Natural killer cell (primary cell): ENCODE measurements at regions not wholly inside any gene's neighbourhood (a gene's known extent, or its start where the extent isn't known, plus 50 kb on each side); places are given as distances from the start of the nearest gene placed in this dataset.

ENCODE experiments used
- ATAC-seq, 3 donors: fragments of 150-1000 bp in 2 of 3; fragments of 200-7000 bp in 1 of 3; cut with Tn5 transposase; 1 replicate in 1 of 3; 2 replicates in 2 of 3; pipeline ENCODE4 v1.10.0; 2021; ENCODE audit warnings: mild to moderate bottlenecking in 2 of 3, moderate library complexity in 2 of 3
- DNase-seq, 2 donors: peaks; one replicate each; pipeline versions ENCODE4 v3.0.0 to v3.0.0-alpha.2; 2013 to 2021; ENCODE audit warnings: mixed read lengths in 1 of 2
- H3K27ac ChIP-seq: one replicate; pipeline ENCODE4 v1.5.1; 2013; ENCODE audit warnings: mild to moderate bottlenecking, low read length
- H3K27me3 ChIP-seq: one replicate; pipeline ENCODE4 v1.6.1; 2013; ENCODE audit warnings: low read length; ENCODE audit not compliant: control insufficient read depth, insufficient read depth
- H3K36me3 ChIP-seq: one replicate; pipeline ENCODE4 v1.6.1; 2013; ENCODE audit warnings: low read length; ENCODE audit not compliant: control insufficient read depth, insufficient read depth
- H3K4me1 ChIP-seq: one replicate; pipeline ENCODE4 v1.6.1; 2013; ENCODE audit warnings: low read length; ENCODE audit not compliant: control insufficient read depth, insufficient read depth
- H3K4me3 ChIP-seq: one replicate; pipeline ENCODE4 v1.5.1; 2013; ENCODE audit warnings: low read length
- H3K9me3 ChIP-seq: one replicate; pipeline ENCODE4 v1.6.1; 2013; ENCODE audit warnings: low read length; ENCODE audit not compliant: control insufficient read depth, insufficient read depth
- H3K27ac Mint-ChIP-seq, 2 donors: one replicate each; pipeline ENCODE4 v1.8.0; 2022; ENCODE audit warnings: mild to moderate bottlenecking in 2 of 2, mixed read lengths in 2 of 2, moderate library complexity in 1 of 2
- H3K27me3 Mint-ChIP-seq, 2 donors: one replicate each; pipeline ENCODE4 v1.8.0; 2022; ENCODE audit warnings: low read depth in 2 of 2, mixed read lengths in 2 of 2
- H3K36me3 Mint-ChIP-seq: one replicate; pipeline ENCODE4 v1.8.0; 2022; ENCODE audit warnings: mixed read lengths
- H3K4me1 Mint-ChIP-seq, 2 donors: one replicate each; pipeline ENCODE4 v1.8.0; 2022; ENCODE audit warnings: mixed read lengths in 2 of 2
- H3K4me3 Mint-ChIP-seq: one replicate; pipeline ENCODE4 v1.8.0; 2022; ENCODE audit warnings: mild to moderate bottlenecking, moderate library complexity, mixed read lengths
- H3K9me3 Mint-ChIP-seq, 2 donors: one replicate each; pipeline ENCODE4 v1.8.0; 2022; ENCODE audit warnings: mixed read lengths in 2 of 2
- WGBS: methylation state at CpG from one replicate; pipeline ENCODE4 v1.1.7; 2013; ENCODE audit warnings: missing lambda C conversion rate; ENCODE audit not compliant: insufficient coverage; 5-methylcytosine and 5-hydroxymethylcytosine counted together
- intact Hi-C: fragments of 100-400 bp; cut with micrococcal nuclease; formaldehyde crosslinking; loops from one replicate; pipeline ENCODE4 v1.14.2; 2022
- TF ChIP-seq, protein P1 (sequence below): fragments of 200-600 bp; IDR thresholded peaks from one replicate; pipeline ENCODE4 v1.8.0; 2022; ENCODE audit warnings: antibody characterized with exemption

DNA sequence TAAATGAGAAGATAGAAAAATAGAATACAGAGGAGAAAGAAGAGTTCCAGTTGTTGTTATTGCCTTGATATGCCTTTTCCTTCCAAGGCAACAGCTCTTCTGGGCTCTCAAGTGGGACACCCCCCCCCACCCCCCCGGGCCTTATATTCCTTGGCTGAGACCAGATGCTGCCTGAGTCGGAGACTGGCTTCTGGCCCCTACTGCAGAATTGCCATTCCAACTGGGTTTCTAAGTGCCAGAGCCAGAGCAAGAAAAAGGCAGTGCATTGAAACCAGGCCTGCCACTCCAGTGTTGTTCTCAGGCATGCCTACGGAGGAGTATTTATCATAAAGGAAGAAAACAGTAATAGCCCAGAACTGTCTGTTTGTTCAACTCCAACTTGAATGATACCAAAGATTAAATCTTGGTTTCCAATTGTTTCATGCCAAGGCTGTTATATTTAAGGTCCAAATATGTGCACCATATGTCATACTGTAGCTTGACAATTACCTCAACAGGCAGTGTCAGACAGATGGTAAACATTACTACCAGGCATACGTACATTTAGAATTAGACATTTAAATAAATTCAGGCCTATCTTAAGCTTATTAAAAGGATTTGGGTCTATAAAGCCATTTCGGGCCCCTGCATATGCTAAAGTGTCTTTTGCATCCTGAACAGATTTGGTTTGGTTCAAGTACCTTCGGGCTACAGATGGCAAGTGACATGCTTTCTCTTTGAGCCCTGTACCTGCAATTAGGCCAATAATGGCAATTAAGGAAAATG, 209.9 kb upstream of the SEMA6D start:
- WGBS: 90% methylated on average over 6 of the region's 6 CpGs

DNA sequence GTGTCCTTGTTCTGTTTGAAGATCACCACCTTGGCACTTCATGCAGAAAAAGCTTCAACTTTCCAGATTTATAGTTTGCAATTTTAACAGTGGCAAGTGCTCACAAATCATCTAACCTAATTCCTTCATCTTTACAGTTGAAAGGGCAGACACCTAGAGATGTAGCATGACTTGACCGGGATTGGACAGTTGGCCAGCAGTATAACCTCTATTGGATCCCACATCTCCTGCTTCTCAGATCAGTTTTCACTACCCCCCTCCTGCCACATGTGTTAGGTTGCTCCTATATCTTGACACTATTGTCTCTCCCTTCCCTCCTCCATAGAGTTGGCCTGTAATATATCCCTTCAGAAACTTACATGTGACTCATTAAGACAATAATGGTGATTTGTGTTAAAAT, 206.0 kb upstream of the SEMA6D start:
- no peaks in the 10 kb centered on the region for H3K27me3 ChIP-seq
- H3K36me3 ChIP-seq: no peaks in the 10 kb centered on the region
- no peak overlapping the region for H3K4me3 ChIP-seq
- no peaks in the 10 kb centered on the region for H3K27me3 Mint-ChIP-seq
- no peak overlapping the region for H3K4me3 Mint-ChIP-seq
- 96% methylated on average over 1 of the region's 1 CpG for WGBS
- H3K27ac Mint-ChIP-seq: no peak overlapping the region
- no peak for DNase-seq
- H3K9me3 ChIP-seq: no peaks in the 10 kb centered on the region
- no peaks in the 10 kb centered on the region for H3K4me1 ChIP-seq
- H3K27ac ChIP-seq: no peak overlapping the region
- no peaks in the 10 kb centered on the region for H3K36me3 Mint-ChIP-seq
- TF ChIP-seq, protein P1, sequence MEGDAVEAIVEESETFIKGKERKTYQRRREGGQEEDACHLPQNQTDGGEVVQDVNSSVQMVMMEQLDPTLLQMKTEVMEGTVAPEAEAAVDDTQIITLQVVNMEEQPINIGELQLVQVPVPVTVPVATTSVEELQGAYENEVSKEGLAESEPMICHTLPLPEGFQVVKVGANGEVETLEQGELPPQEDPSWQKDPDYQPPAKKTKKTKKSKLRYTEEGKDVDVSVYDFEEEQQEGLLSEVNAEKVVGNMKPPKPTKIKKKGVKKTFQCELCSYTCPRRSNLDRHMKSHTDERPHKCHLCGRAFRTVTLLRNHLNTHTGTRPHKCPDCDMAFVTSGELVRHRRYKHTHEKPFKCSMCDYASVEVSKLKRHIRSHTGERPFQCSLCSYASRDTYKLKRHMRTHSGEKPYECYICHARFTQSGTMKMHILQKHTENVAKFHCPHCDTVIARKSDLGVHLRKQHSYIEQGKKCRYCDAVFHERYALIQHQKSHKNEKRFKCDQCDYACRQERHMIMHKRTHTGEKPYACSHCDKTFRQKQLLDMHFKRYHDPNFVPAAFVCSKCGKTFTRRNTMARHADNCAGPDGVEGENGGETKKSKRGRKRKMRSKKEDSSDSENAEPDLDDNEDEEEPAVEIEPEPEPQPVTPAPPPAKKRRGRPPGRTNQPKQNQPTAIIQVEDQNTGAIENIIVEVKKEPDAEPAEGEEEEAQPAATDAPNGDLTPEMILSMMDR: no peak
- no peak for ATAC-seq
- intact Hi-C loops: no loop called here
- H3K9me3 Mint-ChIP-seq: peaks cover 0 to 2% of the 10 kb centered on the region in 2 donors
- H3K4me1 Mint-ChIP-seq: no peaks in the 10 kb centered on the region

More for the DNA sequence above, 209.9 kb upstream of the SEMA6D start:
- H3K4me1 ChIP-seq: peaks cover 4% of the 10 kb centered on the region
- no peaks in the 10 kb centered on the region for H3K27me3 Mint-ChIP-seq
- H3K36me3 ChIP-seq: no peaks in the 10 kb centered on the region
- H3K27ac Mint-ChIP-seq: no peak overlapping the region
- H3K9me3 Mint-ChIP-seq: peaks cover 0 to 2% of the 10 kb centered on the region in 2 donors
- no peak for ATAC-seq
- H3K4me1 Mint-ChIP-seq: peaks cover 0 to 16% of the 10 kb centered on the region in 2 donors
- no peak for DNase-seq
- intact Hi-C loops: no loop called here
- H3K9me3 ChIP-seq: no peaks in the 10 kb centered on the region
- H3K4me3 Mint-ChIP-seq: no peak overlapping the region
- no peak overlapping the region for H3K27ac ChIP-seq
- H3K27me3 ChIP-seq: no peaks in the 10 kb centered on the region
- TF ChIP-seq, protein P1: no peak
- H3K4me3 ChIP-seq: no peak overlapping the region
- no peaks in the 10 kb centered on the region for H3K36me3 Mint-ChIP-seq

DNA sequence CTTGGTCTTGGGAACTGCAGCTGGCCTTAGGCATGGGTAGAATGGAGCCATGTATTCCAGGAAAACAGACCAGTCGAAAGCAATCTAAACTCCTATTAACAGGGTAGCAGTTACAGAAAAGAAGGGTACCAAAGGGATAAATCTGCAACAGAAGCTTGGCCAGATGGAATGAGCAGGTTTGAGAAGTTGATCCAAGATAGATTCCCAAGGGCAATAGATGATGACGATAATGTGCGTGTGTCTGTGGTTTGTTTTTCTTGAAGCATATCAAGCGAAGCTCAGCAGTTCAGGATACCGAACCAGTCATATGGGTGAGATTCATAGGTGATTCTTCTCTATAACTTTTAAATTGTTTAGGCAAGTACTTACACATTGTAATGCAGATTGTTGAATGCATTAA, 203.8 kb upstream of the SEMA6D start:
- H3K27ac ChIP-seq: no peak overlapping the region
- H3K4me3 Mint-ChIP-seq: no peak overlapping the region
- H3K36me3 ChIP-seq: no peaks in the 10 kb centered on the region
- no peaks in the 10 kb centered on the region for H3K36me3 Mint-ChIP-seq
- H3K27ac Mint-ChIP-seq: no peak overlapping the region
- DNase-seq (no peak), ATAC-seq (no peak)
- no peaks in the 10 kb centered on the region for H3K4me1 ChIP-seq
- no peak overlapping the region for H3K4me3 ChIP-seq
- 97% methylated on average over 4 of the region's 5 CpGs for WGBS
- no peaks in the 10 kb centered on the region for H3K9me3 ChIP-seq
- no peaks in the 10 kb centered on the region for H3K27me3 ChIP-seq
- no peaks in the 10 kb centered on the region for H3K27me3 Mint-ChIP-seq
- TF ChIP-seq, protein P1: no peak
- peaks cover 0 to 2% of the 10 kb centered on the region in 2 donors for H3K9me3 Mint-ChIP-seq
- intact Hi-C loops: no loop called here
- no peaks in the 10 kb centered on the region for H3K4me1 Mint-ChIP-seq

DNA sequence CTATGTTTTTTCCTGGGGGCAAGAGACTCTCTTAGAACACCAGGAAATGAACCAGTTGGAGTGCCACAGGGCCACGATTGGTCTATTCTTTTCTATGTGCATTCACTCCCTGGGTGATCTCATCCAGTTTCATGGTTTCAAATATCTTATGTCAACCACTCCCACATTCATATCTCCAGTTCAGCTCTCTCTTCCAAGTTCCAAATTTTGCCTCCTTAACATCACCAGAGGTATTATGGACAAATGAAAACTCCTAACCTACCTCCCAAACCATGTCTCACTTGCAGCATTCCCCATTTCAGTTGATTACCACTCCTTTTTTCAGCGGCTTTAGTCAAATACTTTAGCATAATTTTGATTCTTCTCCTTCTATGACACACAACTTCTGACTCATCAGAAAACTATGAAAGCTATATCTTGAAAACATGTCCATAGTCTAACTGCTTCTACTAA, 203.1 kb upstream of the SEMA6D start:
- H3K4me1 Mint-ChIP-seq: no peaks in the 10 kb centered on the region
- Histone ChIP-seq H3K27me3 (no peaks in the 10 kb centered on the region), H3K36me3 (no peaks in the 10 kb centered on the region), H3K27ac (no peak overlapping the region), H3K9me3 (no peaks in the 10 kb centered on the region), H3K4me1 (no peaks in the 10 kb centered on the region), H3K4me3 (no peak overlapping the region)
- peaks cover 0 to 2% of the 10 kb centered on the region in 2 donors for H3K9me3 Mint-ChIP-seq
- H3K27ac Mint-ChIP-seq: no peak overlapping the region
- intact Hi-C loops: no loop called here
- TF ChIP-seq, protein P1: no peak
- no peaks in the 10 kb centered on the region for H3K27me3 Mint-ChIP-seq
- H3K36me3 Mint-ChIP-seq: no peaks in the 10 kb centered on the region
- DNase-seq: no peak
- 90% methylated on average over 2 of the region's 2 CpGs for WGBS
- no peak overlapping the region for H3K4me3 Mint-ChIP-seq
- ATAC-seq: no peak
